Stimulated activated naive CD8-positive, alpha-beta T cell treated with anti-CD3 and anti-CD28 coated beads, Interleukin-15, Interleukin-2, amounts not matched to agents 100 U/mL and 50 U/mL, for 24 hours (primary cell): ENCODE measurements at regions not wholly inside any gene's neighbourhood (a gene's known extent, or its start where the extent isn't known, plus 50 kb on each side); places are given as distances from the start of the nearest gene placed in this dataset.

Experiments
- ATAC-seq: fragments of 150-1000 bp; cut with Tn5 transposase; one replicate; pipeline ENCODE4 v1.10.0; 2021
- DNase-seq: peaks from one replicate; pipeline ENCODE4 v3.0.0; 2021

DNA sequence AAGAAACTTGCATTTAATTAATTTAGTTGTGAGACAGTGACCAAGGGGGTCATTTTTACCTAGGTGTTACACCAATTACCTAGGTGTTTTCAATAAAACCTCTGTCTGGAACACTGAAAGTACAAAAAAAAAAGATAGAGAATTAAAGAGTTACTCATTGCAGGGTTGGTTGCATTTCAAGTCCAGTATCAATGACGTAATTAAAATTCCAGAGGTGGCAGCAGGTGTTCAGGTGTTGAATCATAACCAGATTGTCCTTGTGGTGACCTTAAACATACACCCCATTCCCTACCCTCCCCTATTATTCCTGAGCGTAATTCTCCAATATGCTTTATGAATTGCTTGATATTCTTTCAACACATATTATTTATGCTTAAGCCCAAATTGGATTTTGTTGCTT lies 352.0 kb upstream of the SLC8A1 start:
- DNase-seq (no peak), ATAC-seq (no peak)

DNA sequence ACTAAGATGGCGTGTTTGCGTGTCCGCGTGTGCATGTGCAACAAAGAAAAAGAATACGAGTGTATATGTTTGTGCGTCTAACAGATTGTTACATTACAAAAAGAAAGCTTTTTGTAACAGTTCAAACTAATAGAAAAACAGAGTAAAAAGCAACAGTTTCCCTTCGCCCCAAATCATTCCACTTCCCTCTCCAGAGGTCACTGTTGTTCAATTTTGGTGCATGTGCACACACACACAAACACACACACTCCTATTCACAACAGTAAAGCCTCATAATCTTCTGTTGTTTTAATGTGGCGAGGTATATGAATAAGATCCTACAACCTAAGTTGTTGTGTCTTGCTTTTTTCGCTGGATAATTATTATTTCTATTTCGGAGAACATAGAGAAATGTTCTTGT lies 357.3 kb upstream of the SLC8A1 start:
- no peak for ATAC-seq

DNA sequence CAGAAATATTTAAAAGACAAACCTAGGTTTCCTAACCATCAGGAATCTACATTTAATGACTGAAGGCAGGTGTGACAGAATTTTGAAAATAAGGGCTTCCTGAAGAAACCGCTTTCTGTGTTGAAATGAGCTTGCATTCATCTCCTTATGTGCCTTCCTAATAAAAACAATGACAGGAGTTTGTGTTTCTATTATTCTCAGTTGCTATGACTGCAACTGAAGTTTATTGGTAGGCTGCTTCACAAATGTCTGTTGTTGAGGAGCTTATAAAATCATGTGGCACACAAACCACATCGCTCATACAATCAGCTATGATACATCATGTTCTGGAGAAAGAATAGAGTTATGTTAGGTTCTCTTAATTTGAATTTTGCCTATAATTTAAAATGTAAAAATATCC lies 362.7 kb upstream of the SLC8A1 start:
- DNase-seq (no peak), ATAC-seq (no peak)

More for the DNA sequence above, 357.3 kb upstream of the SLC8A1 start:
- no peak for DNase-seq

DNA sequence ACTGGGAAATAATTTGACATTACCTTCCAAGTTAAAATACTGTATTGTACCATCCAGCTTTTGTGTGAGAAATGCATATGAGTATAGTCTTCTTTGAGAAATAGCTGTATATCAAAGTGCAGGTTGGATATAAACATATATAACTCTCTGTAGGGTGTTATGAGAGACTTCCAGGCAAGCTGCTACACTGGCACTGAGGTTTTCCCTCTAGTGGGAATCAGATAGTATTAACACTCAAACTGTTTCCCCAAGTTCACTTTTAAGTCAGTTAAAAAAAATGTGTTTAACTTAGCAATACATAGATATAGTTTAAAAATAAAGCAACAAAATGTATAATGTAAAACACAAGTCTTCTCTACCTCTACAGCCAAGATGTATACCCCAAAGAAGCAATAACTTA lies 368.4 kb upstream of the SLC8A1 start:
- no peak for DNase-seq
- no peak for ATAC-seq

DNA sequence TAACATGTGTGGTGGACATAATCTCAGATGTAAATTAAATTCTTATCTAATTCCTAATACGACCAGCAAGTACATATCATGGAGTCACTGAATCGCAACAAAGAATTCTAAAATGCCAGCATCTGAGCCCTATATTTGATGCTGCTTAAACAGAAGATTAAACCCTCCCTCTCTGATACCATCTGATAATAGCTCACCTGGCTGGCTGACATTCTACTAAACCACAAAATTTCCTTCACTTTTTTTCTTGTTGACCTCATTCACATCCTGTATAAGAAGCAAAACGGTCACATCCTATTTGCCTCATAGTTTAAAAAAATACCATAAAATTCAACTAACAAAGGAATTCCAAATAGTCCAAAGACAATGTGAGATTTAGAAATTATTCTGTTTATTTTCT lies 371.6 kb upstream of the SLC8A1 start:
- no peak for ATAC-seq
- DNase-seq, result no peak

DNA sequence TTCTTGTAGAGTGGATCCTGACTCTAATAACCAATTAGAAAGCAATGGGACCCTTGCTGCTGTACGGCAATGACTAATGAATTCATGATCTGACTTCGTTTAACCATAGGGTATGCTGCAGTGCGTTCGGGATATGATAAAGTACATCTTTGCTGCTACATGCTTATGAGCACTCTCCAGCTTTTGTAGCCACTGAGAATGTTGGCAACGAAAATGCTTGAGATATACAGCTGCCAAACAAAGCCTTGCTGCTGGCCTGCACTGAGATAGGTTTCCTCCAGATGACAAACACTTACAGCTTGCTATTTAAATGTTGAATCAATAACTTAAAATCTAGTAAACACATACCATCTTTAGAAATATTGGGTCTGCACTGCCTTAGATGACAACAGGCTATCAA lies 372.4 kb upstream of the SLC8A1 start:
- ATAC-seq (no peak), DNase-seq (no peak)

DNA sequence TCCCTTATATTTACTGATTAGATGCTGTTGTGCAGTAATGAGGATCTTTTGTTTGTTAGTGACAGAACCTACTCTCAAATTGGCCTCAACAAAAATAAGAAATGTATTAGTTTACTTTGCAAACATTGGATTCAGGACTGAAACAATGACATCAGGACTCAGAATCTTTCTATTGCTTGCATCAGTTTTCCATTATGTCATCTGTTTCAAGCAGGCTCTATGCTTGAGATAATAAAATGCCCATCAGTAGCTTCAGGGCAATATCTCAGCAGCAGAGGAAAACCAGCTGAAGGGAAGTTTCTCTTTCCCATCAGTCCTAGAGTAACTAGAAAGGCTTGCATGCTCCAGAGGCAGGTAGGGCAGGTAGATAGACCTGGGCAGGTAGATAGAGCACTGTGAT lies 375.5 kb upstream of the SLC8A1 start:
- DNase-seq (no peak), ATAC-seq (no peak)

DNA sequence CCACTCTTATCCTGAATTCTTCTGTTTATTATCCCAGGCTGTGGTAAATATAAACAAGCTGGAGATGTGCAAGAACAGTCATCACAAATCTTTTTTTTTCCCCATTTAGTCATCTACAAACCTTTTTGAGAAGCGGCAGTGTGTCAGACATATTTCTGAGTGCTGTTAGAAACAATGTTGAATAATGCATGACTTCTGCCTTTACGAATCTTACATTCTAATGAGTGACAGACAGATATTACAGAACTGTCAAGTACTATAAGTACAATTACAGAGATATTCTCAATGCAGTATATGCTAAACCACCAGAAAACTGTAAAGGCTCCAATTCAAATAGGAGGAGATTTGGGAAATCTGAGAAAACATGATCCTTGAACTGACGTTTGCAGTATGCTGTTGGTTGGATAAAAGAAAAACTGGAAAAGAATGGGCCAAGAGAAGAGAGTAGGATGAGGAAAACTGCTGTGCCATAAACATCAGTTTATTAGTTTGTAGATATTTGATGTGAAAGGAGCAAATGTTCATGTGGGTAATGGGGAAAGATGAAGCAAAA lies 379.5 kb upstream of the SLC8A1 start:
- DNase-seq (no peak), ATAC-seq (no peak)

DNA sequence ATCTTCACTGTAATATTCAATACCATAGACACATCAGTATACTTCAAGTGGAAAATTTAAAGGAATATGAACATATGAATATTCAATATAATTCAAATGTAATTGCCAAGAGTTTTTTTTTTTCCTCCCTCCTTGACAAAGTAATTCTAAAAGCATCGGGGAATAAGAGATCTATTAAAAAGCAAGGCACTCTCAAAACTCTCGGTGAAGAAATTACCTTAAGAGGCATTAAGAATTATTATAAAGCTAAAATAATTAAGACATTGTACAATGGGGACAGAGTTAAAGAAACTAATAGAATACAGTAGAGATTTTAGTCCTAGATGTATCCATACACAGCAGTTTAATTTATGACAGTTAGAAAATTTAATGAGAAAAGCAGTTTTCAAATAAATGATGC lies 390.0 kb upstream of the SLC8A1 start:
- ATAC-seq, result no peak

DNA sequence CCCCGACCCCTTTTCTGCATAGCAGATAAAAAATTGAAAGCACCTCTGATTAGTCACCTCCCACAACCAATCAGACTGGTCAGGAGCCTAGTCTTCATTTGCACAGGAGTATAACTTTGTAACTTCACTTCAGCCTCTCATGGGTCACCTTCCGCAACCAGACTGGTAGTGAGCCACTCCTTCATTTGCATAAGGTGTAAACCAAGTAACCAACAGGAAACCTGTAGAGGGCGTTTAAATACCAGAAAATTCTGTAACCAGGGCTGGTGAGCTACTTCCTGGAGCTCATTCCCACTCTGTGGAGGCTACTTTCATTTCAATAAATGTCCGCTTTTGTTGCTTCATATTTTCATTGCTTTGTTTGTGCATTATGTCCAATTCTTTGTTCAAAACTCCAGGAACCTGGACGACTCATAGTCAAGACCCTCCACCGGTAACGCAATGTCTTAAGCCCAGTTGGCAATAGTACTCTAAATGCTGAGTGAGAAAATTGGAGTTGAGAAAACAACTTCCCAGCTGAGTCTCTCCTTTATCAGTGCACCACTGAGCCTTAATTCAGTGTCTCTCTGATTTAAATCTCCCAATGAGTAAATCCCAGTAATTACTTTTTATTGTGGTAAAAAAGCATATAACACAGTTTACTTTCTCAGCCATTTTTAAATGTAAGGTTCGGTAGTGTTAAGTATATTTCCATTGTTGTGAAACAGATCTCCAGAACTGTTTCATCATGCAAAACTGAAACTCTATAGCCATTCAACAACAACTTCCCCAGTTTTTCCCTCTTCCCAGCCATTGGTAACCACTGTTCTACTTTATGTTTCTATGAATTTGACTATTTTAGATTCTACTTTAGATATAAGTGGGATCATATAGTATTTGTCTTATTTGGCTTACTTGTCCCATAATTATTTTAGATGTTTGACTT lies 392.7 kb upstream of the SLC8A1 start:
- ATAC-seq (no peak), DNase-seq (no peak)

More for the DNA sequence above, 390.0 kb upstream of the SLC8A1 start:
- no peak for DNase-seq

DNA sequence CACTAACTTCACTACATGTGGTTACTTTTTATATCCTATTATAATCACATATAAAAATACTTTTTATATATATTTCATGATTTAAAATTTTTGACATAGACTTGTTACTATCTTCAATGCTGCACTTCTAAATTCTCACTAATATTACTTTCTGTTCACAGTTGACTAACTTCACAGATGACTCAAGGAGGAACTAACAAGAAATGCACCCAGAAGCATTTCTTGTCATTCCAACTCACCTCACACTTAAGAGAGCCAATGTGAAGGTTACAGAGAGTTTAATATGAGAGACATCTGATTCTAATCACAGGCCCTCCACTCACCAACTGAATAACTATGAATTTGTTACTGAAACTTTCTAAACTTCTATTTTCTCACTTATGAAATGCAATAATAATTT lies 399.8 kb upstream of the SLC8A1 start:
- ATAC-seq (no peak), DNase-seq (no peak)

DNA sequence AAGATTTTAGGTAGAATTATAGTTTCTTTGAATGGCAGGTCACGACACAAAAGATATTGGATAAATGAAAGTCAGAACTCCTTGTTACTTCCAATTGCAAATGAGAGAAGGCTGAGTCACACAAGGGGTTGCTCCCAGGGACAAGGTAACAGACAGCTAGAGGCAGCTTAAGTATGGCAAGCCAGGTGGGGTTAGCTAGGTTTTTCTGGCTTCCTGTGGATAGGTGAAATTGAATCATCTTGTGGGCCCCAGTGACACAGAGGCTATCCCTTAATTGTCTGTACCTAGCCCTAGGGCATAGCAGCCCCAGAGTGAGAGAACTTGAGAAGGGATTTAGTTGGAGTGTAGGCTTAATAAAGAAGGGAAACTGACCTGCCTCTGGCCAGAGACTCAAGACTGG lies 407.7 kb upstream of the SLC8A1 start:
- ATAC-seq (no peak), DNase-seq (no peak)

DNA sequence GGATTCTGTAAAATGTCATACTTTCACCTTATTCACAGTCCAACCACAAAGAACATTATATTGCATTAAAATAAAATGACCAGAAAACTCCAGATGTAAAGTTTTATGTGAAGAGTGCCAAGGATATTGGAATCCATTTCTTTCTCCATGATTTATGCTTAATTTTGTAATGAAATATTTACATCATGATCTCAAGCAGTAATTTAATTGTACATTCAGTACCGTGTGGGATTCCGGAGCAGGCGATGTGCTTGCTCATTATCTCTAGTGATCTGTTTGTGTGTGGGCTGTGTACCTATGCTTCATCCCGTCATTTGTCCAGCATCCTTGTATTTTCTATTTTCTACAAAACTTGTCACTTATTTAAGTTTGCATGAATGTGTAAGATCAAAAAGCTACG lies 415.9 kb upstream of the SLC8A1 start:
- no peak for ATAC-seq
- DNase-seq, result no peak

DNA sequence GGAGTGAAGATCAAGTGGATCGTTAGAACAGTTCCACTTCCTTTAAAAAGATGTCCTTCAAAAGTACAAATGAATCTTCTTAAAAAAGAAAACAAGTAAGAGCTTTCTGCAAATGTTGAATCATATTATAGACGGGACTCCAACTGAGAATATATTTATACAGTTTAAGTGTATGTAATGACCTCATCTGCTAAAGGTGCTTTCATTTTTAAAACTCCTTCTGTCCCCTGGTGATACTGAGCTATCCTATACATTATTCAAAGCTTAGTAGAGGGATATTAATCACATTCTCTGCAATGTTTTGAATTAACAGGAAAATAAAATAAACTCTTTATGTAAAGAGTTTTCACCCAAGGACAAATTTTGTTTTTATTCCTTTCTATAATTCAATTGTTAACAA lies 420.7 kb upstream of the SLC8A1 start:
- ATAC-seq (no peak), DNase-seq (no peak)

DNA sequence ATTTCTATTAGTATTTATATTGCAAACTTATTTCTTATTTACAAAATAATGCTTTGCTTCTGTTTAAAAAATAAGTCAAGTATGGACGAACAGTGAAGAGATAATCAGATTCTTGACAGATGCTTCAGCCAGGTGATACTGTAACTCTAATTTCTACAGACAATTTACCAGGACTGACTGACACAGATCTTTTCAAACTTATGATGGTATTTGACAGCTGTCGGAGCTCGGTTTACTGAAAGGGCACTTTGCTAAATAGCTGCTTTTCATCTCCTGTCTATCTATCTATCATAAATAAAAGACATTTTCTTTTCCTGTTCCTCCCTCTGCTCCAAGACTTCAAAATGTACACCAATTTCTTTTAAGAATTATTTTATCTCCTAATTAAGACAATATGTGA lies 422.5 kb upstream of the SLC8A1 start:
- DNase-seq (no peak), ATAC-seq (no peak)

DNA sequence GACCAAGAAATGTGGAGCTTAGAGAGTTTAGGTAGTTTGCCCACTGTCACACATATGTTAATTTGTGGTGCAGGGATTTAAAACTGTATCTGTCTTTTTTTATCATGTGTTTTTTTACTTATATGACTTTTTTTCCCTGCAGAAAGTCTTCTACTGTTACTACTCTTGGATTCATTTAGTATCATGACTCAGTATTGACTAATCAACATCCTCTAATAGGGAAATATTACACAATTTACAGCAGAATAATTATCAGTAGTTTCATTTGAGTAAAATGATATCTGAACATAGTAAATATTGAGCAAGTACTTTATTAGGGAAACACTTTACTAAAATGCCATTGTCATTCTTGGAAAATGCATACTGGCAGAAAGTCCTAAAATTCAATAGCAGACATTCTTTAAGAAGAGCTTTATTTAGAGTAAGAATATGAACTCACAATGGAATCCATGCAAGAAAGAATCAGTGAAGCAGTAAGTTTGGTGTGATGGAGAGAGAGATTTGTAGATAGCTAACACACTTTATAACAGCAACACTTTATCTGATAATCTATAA lies 425.9 kb upstream of the SLC8A1 start:
- no peak for ATAC-seq
- no peak for DNase-seq

DNA sequence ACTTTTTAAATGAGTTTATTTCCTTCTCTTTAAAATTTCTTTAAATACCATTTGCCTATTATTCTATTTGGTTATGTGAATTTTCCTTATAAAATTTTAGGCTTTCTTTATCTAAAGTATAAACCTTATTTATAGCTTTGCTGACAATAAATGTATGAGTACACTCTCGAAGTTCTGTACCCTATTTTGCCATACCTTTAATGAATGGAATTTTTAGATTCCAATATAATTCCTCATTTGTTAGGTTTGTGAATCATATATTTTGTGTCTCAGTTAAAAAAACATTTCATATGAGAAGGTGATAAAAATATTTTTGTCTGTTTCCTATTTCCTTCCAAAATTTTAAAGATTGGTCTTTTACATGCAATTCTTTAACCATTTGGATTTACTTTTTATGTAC lies 427.4 kb upstream of the SLC8A1 start:
- ATAC-seq, result no peak
- no peak for DNase-seq

DNA sequence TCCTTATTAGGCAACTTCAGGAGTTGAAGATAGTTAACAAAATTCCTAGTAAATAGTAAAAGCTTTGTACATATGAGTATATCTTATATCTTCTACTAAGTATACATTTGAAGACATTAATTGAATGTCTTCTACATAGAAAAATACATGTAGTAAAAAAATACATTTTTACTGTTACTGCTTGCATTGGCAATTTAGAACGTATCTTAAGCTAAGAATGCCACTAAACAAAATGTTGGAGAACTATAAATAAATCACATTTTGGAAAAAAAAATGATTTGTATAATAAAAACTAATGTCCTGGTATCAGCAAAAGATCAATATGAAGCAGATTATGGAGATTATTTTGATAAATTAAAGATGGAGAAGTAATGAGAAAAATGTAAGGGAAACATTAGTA lies 434.2 kb upstream of the SLC8A1 start:
- ATAC-seq, result no peak
- no peak for DNase-seq

DNA sequence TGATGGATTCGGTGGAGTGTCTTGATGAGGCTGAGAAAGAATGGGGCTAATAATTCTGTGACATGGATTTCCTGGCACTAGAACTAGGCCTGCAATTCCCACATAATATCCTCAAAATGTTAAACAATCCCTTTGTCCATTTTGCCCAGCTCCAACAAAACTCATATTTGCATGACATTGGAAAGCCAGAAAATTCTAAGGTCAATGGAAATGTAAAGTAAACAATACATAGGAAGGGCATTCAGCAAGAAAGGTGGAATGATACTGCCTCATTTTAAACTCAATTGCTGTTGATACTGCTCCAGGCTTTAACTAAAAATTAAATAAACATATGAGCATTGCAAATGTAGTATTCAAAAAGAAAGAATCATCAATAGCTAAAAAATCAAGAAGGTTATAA lies 434.8 kb upstream of the SLC8A1 start:
- DNase-seq, result no peak

DNA sequence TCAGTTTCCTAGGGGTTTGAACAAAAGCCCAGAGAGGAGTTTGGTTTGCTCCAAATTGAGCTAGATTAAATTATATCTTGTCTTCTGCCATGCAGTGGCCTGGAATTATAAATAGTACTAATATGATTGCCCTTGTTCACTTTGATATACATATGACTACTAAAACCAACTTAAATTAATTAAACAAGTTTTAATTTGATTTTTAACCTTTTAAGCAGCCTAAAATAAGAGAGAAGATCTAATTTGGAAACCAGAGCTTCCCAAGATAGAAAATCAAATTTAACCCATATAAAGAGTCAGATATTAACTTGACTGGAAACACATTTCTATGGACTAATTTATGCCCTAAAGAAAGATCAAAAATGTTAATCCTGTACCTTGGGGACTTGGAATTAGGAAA lies 444.5 kb upstream of the SLC8A1 start:
- ATAC-seq (no peak), DNase-seq (no peak)

More for the DNA sequence above, 434.8 kb upstream of the SLC8A1 start:
- no peak for ATAC-seq

DNA sequence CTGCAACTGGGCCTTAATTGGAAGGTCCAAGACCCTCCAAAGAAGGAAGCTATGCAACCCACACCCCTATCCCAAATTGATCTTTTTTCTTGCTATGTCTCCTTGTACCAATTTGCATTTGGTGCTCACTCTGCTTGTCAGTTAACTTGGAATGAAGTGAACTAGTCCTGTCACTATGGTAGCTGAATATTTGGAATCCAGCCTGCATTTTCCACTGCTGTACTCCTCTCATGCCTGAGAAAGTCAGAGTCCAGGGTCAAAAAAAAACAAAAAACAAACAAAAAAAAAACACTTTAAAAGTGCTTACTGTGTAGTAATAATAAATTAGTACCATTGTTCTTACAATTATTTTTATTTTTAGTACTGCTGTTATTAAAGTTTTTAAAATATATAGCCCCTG lies 462.8 kb upstream of the SLC8A1 start:
- ATAC-seq, result no peak
- no peak for DNase-seq

DNA sequence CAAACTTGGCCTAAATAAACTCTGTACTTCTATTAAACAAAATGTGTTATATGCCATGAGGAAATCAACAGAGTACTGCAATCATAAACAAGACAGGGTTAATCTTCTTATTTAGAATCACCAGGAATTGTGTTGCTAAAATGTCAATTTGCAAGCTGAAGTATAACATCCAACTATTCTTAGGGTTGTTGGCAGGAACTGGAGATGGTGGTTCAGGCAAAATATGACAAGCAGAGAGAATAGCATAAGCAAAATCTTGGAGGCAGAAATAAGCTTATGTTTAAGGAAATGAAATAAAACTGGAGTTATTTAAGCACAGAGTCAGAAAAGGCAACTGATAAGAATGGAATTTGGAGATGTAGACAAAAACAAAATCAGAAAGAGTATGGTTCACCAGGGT lies 463.8 kb upstream of the SLC8A1 start:
- no peak for DNase-seq
- ATAC-seq, result no peak

DNA sequence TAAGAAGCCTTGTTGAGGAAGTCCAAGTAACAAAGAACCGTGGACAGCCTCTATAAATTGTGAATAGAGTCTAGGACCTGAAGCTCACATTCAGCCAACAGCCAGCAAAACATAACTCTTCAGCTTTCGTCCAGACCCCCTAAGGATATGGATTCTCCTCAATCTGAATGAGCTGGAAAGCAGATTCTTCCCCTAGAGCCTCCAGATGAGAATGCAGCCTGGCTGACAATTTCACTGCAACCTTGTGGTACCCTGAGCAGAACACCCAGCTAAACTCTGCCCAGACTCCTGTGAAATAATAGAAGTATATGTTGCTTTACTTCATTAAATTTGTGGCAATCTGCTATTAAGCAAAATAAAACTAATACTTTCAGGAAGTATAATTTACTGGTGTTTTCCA lies 483.5 kb upstream of the SLC8A1 start:
- DNase-seq, result no peak

DNA sequence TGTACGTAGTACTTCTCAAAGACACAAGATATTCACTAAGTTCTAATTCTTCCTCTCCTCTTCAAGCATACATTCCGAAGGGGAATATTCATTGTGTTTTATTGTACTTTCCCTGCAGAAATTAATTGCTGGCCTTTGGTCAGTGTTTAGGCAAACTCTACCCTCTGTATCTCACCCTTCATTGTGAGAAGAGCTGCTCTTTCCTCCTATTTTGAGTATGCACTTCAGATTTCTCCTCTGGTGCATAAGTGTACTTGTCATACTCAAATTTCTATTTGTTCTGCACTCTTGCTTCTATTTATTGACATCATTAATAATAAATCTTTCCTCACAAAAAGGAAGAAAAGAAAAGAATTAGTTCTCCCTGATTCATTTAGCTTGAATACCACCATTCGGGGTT lies 485.4 kb upstream of the SLC8A1 start:
- ATAC-seq (no peak), DNase-seq (no peak)

More for the DNA sequence above, 483.5 kb upstream of the SLC8A1 start:
- ATAC-seq, result no peak
